DMS153 (cell line): ENCODE measurements at regions not wholly inside any gene's neighbourhood (a gene's known extent, or its start where the extent isn't known, plus 50 kb on each side); places are given as distances from the start of the nearest gene placed in this dataset.
A peak's percentile ranks its signal among the peaks of the same experiment; 100 is the strongest.

ENCODE experiments used
- DNase-seq: peaks from one replicate; lab custom pipeline; 2025; lab: John Stamatoyannopoulos, UW

DNA sequence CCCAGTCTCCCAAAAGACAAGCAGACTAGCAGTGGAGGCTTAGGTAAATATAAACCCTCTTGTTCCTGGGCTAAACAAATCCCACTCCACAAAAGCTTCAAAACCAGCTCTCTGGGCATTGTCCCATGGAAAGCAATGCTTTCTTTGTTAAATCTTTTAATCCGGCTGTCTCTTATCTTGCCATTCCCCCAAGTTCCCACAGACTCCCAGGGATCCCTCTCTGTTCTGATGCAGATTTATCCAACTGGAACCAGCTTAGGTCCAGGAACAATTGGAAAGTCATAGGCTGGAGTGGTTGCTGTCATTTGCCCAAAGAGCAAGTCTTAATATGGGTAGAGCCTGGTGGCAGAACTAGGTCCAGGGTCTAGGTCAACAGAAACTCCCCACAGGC, 110.1 kb upstream of the ATP1A1 start:
- no peak for DNase-seq

- DNase-seq, result no peak
Observed at GRCh38 chr1:116265931-116266863, 106.8 kb upstream of the ATP1A1 start.

GRCh38 chr1:116266864-116267212, 106.2 kb upstream of the ATP1A1 start:
- no peak for DNase-seq

DNA sequence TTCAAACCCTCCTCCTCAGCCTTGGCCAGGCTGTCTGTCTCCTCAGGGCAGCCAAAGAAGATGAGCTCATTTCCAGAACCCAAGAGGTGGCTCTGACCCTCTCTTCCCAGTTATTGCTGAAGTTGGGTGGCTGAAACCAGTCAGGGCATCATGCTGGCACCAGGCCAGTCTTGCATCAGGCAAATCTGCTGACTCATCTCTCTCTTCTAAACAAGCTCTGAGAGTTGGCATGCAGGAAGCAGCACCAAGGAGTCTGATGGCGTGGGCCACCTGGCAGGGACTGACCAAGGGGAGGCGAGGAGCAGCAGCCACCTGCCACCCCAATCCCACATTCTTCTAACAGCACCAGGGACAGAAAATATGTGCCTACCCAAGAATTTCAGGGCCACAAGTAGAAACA, 104.8 kb upstream of the ATP1A1 start:
- DNase-seq, result peak; percentile 69

DNA sequence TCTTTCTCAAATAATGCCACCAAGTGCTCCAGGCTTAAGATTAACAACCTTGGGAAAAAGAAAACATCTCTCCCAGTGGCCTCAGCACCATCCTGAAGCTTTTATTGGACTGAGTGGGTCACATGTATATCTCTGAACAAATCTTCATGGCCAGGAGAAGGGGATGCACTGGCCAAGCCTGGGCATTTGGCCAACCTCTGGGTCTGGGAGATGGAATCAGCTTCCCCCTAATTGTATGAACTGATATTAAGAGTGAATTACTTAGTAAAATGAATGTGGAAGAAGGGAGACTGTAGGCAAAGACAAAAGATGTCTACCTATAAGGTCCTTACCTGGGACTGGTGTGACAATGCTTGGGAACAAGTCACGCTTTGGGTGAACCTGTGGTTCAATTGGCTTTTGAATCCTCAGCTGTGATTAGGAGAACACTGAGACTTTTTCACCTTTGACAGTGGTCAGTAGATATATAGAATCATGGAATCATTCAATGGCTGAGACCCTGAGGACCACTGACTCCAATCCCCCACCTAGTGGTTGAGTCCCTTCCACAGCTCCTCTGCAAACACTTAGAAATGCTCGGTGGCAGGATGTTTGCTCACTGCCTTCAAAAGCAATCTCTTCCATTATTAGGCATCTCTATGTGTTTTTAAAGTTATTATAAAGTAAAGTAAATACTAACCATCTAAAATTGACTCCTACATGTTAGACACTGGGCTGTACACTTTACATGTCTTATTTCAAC, 102.6 kb upstream of the ATP1A1 start:
- DNase-seq, result no peak

- no peak for DNase-seq
Observed at GRCh38 chr1:116273042-116273783, 99.8 kb upstream of the ATP1A1 start.

DNA sequence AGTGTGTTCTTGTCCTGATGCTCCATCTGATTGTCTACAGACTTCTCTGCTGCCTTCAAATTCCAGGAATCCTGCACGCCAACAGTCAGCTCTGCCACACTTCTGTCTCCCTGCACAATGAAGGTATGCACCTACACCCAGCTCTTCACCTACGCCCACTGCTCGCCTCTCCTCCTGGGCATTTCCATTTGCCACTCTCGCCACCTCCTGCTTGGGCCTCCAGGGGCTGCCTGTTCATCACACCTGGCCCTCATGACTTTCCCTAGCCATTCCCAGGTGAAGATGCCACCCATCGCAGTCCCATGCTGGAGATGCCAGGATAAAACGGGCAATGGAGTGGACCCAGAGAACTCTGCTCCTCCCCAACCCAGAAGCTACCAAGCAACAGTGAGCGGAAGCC, 96.5 kb upstream of the ATP1A1 start:
- no peak for DNase-seq

DNA sequence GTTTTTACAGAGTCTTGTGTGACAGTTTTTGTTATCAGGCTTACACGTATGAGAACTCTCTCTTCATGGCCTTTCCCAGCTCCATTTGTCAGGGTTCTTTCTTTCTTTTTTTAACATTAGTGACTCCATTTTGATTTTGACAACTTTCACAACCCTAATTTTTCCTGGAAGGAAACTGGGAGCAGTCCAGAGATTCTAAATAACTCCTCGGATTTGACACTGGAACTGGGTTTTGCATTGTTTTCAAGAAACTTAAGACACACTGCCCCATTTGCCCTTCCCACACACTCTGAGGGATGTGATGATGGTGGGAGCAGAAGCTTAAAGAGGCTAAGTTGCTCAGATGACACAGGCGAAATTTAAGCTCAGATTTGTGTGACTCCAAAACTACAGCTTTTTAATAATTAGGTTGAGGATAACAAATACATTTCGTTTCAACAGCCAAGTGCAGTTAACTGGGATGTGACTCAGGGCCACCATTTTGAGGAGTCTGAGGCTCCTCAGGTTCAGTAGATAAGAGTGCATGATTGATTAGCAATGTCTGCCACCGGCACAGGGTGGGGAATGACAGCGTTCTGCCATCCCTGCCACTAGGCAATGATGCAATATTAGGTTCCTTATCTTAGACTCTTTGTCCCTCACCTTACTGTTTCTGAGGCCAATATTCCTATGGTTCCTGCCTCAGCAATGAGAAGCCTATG, 95.1 kb upstream of the ATP1A1 start:
- no peak for DNase-seq

- no peak for DNase-seq
Observed at GRCh38 chr1:116278541-116278866, 94.5 kb upstream of the ATP1A1 start.

- no peak for DNase-seq
Observed at GRCh38 chr1:116279715-116280114, 93.3 kb upstream of the ATP1A1 start.

DNA sequence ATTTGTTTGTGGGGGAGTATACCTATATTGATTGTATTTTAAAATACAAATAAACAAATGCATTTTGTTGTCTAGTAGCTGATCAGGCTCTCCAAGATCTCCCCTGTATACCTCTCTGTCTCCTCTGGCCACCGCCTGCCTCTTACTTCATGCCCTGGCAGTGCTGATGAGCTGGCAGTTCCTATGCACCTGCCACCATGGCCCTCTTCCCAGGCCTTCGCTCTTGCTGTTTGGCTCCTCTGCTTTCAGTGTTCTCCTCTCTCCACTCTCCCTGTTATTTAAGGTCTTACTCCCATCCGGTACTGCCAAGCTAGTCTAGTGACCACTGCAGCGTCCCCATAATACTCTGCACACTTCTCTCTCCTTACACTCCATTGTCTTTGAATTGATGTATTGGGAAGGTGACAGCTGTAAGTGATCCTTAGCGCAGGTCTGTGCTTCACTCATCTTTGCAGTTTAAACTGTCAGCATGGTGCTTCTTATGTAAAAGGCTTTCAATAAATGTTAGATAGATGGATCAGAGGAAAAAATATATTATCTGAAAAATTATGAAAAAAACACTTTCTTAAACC, 88.1 kb upstream of the ATP1A1 start:
- no peak for DNase-seq

GRCh38 chr1:116286541-116286971, 86.5 kb upstream of the ATP1A1 start:
- no peak for DNase-seq

DNA sequence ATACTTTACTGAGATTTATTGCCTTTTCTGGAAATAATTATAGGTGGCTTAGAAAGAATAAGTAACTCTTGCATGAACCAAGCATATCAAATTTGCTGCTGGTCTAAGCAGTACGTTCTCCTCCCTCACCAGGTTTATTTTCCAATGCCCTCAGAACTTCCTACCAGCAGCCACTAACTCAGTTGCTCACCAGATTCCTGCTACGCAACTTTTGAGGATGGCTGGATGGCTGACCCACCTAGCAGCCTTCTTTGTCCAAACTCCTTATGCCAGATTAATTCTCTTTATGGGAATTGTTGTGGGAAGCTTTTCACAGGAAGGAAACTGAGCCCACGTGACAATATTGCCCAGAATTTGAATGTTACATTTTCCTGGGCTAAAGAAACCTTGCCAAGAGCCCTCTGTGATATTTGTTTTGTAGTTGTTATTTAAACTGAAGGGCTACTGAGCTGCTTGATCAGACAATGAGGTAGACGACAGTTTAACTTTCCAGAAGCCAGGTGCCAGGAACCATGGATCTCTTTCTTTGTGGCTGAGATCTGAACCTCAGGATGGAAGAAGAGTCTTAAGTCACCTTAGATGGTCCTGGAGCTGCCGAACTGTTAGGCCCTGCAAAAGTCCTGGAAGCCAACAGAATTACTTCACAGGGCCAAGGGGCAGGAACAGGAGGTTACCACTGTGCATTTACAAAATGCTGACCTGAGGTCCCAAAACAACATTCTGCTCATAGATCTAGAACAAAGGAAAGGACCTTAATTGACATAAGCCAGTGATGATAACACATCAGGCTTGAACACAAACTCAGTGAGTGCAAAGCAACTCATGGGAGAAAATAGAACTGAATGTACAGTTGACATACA, 85.5 kb upstream of the ATP1A1 start:
- peak; percentile 18 for DNase-seq

GRCh38 chr1:116288201-116288598, 84.8 kb upstream of the ATP1A1 start:
- DNase-seq, result no peak

GRCh38 chr1:116289193-116289592, 83.9 kb upstream of the ATP1A1 start:
- no peak for DNase-seq

DNA sequence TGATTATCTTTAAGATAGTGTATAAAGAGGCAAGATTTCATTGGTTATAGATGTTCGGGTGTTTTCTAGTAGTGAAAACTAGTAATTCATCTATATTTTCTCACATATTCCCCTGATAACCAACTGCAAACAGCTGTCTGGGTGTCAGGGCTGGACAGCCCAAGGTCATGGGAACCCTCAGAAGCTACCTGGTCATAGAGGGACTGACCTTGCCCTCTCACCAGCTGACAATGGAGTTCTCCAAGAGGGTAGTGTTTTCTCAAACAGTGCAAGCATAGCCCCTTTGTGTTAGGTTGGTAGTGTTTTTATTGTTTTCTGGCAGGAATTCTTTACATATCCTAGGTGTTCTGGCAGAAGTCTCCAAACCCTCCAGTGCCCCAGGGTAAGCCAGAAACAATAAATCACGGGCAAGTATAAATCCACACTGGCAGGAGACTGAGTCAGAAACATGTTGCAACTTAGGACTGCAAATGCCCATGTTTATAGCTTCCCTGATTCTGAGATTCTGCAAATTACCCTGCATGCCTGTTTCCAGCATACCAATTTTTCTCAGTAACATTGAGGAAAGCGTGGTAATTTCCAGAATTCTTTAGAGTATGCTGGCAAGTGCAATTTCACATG, 82.8 kb upstream of the ATP1A1 start:
- no peak for DNase-seq

DNA sequence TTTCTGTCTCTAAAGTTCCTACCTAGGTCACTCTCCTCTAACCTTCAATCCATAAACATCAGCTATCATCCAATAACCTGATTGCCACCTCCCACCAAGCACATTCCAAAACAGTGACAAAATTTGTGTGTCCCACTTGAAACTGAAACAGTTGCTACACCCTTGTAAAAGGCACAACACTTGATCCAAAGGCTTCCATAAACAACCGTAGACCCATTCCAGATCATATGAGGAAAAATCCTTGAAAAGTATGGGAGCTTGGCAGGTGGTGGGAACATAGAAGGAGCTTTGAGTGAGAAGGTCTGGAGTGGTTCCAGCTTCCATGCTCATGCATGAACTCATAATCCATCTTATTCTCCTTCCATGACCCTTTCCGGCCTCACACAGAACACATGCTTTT, 82.0 kb upstream of the ATP1A1 start:
- DNase-seq, result no peak

GRCh38 chr1:116292929-116293725, 79.9 kb upstream of the ATP1A1 start:
- peak; percentile 87 for DNase-seq

DNA sequence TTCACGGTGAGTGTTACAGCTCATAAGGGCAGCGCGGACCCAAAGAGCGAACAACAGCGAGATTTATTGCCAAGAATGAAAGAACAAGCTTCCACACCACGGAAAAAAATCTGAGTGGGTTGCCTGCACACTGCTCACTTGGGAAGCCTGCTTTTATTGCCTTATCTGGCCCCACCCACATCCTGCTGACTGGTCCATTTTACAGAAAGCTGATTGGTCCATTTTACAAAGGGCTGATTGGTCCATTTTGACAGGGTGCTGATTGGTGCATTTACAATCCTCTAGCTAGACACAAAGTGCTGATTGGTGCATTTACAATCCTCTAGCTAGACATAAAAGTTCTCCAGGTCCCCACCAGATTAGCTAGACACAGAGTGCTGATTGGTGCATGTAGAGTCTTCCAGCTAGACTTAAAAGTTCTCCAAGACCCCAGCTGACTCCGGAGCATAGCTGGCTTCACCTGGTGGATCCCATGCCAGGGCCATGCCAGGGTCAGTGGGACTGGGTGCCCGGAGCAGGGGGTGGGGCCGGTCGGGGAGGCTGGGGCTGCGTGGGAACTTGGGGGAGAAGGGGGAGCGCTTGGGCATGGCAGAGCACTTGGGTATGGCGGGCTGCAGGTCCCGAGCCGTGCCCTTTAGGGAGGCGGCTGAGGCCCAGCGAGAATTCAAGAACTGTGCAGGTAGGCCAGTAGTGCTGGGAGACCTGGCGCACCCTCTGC, 75.4 kb upstream of the ATP1A1 start:
- DNase-seq, result no peak
